Suprapubic skin (tissue), 4 donors: ENCODE measurements at regions not wholly inside any gene's neighbourhood (a gene's known extent, or its start where the extent isn't known, plus 50 kb on each side); places are given as distances from the start of the nearest gene placed in this dataset.

ENCODE experiments used
- DNase-seq, 2 donors: peaks; one replicate each; pipeline ENCODE4 v3.0.0-alpha.2; 2019; ENCODE audit warnings: low spot score in 2 of 2
- H3K27ac ChIP-seq: fragments of 200-600 bp; sonication (generic); one replicate; pipeline ENCODE4 v1.5.1; 2019
- H3K27me3 ChIP-seq: fragments of 200-600 bp; sonication (generic); one replicate; pipeline ENCODE4 v1.5.1; 2019
- H3K36me3 ChIP-seq: fragments of 200-600 bp; sonication (generic); one replicate; pipeline ENCODE4 v1.5.1; 2019
- H3K4me1 ChIP-seq: fragments of 200-600 bp; sonication (generic); one replicate; pipeline ENCODE4 v1.5.1; 2019
- H3K4me3 ChIP-seq: fragments of 200-600 bp; sonication (generic); one replicate; pipeline ENCODE4 v1.5.1; 2019; ENCODE audit warnings: mild to moderate bottlenecking
- H3K9me3 ChIP-seq: fragments of 200-600 bp; sonication (generic); one replicate; pipeline ENCODE4 v1.5.1; 2019
- CTCF ChIP-seq, 2 donors: fragments of 200-600 bp in 1 of 2; fragments of 450-650 bp in 1 of 2; sonication (generic) in 1 of 2; IDR thresholded peaks; one replicate each; pipeline ENCODE4 v1.5.1; 2016 to 2019; ENCODE audit warnings: antibody characterized with exemption in 2 of 2, mild to moderate bottlenecking in 1 of 2, moderate library complexity in 1 of 2
- EP300 ChIP-seq: sonication (generic); formaldehyde crosslinking; IDR thresholded peaks from one replicate; pipeline ENCODE4 v1.6.1; 2017; ENCODE audit warnings: antibody characterized with exemption
- POLR2A ChIP-seq, 2 donors: fragments of 450-650 bp; IDR thresholded peaks; one replicate each; pipeline ENCODE4 v1.6.1; 2017; ENCODE audit warnings: antibody characterized with exemption in 2 of 2, mild to moderate bottlenecking in 2 of 2, moderate library complexity in 2 of 2
- POLR2AphosphoS5 ChIP-seq, 3 donors: sonication (generic); formaldehyde crosslinking; IDR thresholded peaks; one replicate each; pipeline ENCODE4 v1.6.1; 2017; ENCODE audit warnings: antibody characterized with exemption in 3 of 3
- WGBS: methylation state at CpG from one replicate; pipeline ENCODE4 v1.1.5; 2018; 5-methylcytosine and 5-hydroxymethylcytosine counted together

- H3K27me3 ChIP-seq: no peaks in the 10 kb centered on the region
- TF ChIP-seq POLR2A (IDR thresholded peaks at IDR 0.05) (no peak), CTCF (IDR thresholded peaks at IDR 0.05) (no peak), EP300 (no peak), POLR2AphosphoS5 (IDR thresholded peaks at IDR 0.05) (no peak)
- no peaks in the 10 kb centered on the region for H3K4me1 ChIP-seq
- DNase-seq: no peak
- WGBS: 79% methylated on average over 3 of the region's 3 CpGs
- H3K4me3 ChIP-seq: no peak overlapping the region
- no peaks in the 10 kb centered on the region for H3K36me3 ChIP-seq
- H3K9me3 ChIP-seq: no peaks in the 10 kb centered on the region
- H3K27ac ChIP-seq: no peak overlapping the region
These were observed 107.7 kb upstream of the ZNF32 start for GRCh38 chr10:43756341-43756740.

GRCh38 chr10:43754569-43755260 lies 106.0 kb upstream of the ZNF32 start:
- Histone ChIP-seq H3K4me1 (no peaks in the 10 kb centered on the region), H3K27ac (no peak overlapping the region), H3K4me3 (no peak overlapping the region), H3K9me3 (no peaks in the 10 kb centered on the region), H3K27me3 (no peaks in the 10 kb centered on the region), H3K36me3 (no peaks in the 10 kb centered on the region)
- DNase-seq: no peak
- 84% methylated on average over 8 of the region's 8 CpGs for WGBS
- TF ChIP-seq CTCF (IDR thresholded peaks at IDR 0.05) (no peak), POLR2AphosphoS5 (IDR thresholded peaks at IDR 0.05) (no peak), POLR2A (IDR thresholded peaks at IDR 0.05) (no peak), EP300 (no peak)

- Histone ChIP-seq H3K27me3 (no peaks in the 10 kb centered on the region), H3K4me3 (no peak overlapping the region), H3K9me3 (no peaks in the 10 kb centered on the region), H3K4me1 (no peaks in the 10 kb centered on the region), H3K36me3 (no peaks in the 10 kb centered on the region), H3K27ac (no peak overlapping the region)
- TF ChIP-seq EP300 (no peak), POLR2AphosphoS5 (IDR thresholded peaks at IDR 0.05) (no peak), POLR2A (IDR thresholded peaks at IDR 0.05) (no peak), CTCF (IDR thresholded peaks at IDR 0.05) (no peak)
- WGBS: 88% methylated on average over 17 of the region's 18 CpGs
- DNase-seq: no peak
These were observed 104.8 kb upstream of the ZNF32 start for GRCh38 chr10:43753397-43754061.

GRCh38 chr10:43752682-43753081 lies 104.0 kb upstream of the ZNF32 start:
- Histone ChIP-seq H3K4me3 (no peak overlapping the region), H3K27me3 (no peaks in the 10 kb centered on the region), H3K36me3 (no peaks in the 10 kb centered on the region), H3K9me3 (no peaks in the 10 kb centered on the region), H3K27ac (no peak overlapping the region), H3K4me1 (no peaks in the 10 kb centered on the region)
- no peak for TF ChIP-seq POLR2A (IDR thresholded peaks at IDR 0.05)
- no peak for TF ChIP-seq EP300
- TF ChIP-seq CTCF (IDR thresholded peaks at IDR 0.05): no peak
- TF ChIP-seq POLR2AphosphoS5 (IDR thresholded peaks at IDR 0.05): no peak
- no peak for DNase-seq
- WGBS: 87% methylated on average over 1 of the region's 1 CpG

- no peak for DNase-seq
- Histone ChIP-seq H3K9me3 (no peaks in the 10 kb centered on the region), H3K4me1 (no peaks in the 10 kb centered on the region), H3K36me3 (no peaks in the 10 kb centered on the region), H3K27ac (no peak overlapping the region), H3K4me3 (no peak overlapping the region), H3K27me3 (no peaks in the 10 kb centered on the region)
- TF ChIP-seq POLR2A (IDR thresholded peaks at IDR 0.05): no peak
- no peak for TF ChIP-seq EP300
- TF ChIP-seq CTCF (IDR thresholded peaks at IDR 0.05): no peak
- TF ChIP-seq POLR2AphosphoS5 (IDR thresholded peaks at IDR 0.05): no peak
- 98% methylated on average over 5 of the region's 5 CpGs for WGBS
These were observed 103.0 kb upstream of the ZNF32 start for GRCh38 chr10:43751646-43752045.
